H7 (cell line): ENCODE measurements at regions not wholly inside any gene's neighbourhood (a gene's known extent, or its start where the extent isn't known, plus 50 kb on each side); places are given as distances from the start of the nearest gene placed in this dataset.
A peak's percentile ranks its signal among the peaks of the same experiment; 100 is the strongest.

Source experiments
- DNase-seq: peaks from one replicate; pipeline ENCODE4 v3.0.0; 2012
- H3K27me3 ChIP-seq: 2 replicates; pipeline ENCODE4 v1.6.0; 2011; ENCODE audit warnings: mild to moderate bottlenecking, low read length; ENCODE audit not compliant: control insufficient read depth, insufficient read depth
- H3K36me3 ChIP-seq: replicated peaks from 2 replicates; pipeline ENCODE4 v1.5.1; 2011; ENCODE audit warnings: low read length; ENCODE audit not compliant: control insufficient read depth, insufficient read depth
- H3K4me3 ChIP-seq: 2 replicates; pipeline ENCODE4 v1.5.1; 2011; ENCODE audit warnings: low read depth, mild to moderate bottlenecking, control low read depth, low read length, moderate library complexity; ENCODE audit not compliant: insufficient read depth

- Histone ChIP-seq H3K36me3 (no peaks in the 10 kb centered on the region), H3K27me3 (no peaks in the 10 kb centered on the region), H3K4me3 (no peak overlapping the region)
- DNase-seq, result no peak
These were observed 185.6 kb downstream of the INSC start for GRCh38 chr11:15300341-15300740.

- Histone ChIP-seq H3K36me3 (no peaks in the 10 kb centered on the region), H3K27me3 (no peaks in the 10 kb centered on the region), H3K4me3 (no peak overlapping the region)
- peak; percentile 54 for DNase-seq
These were observed 192.9 kb downstream of the INSC start for GRCh38 chr11:15307619-15308024.

- no peak for DNase-seq
- Histone ChIP-seq H3K4me3 (no peak overlapping the region), H3K36me3 (no peaks in the 10 kb centered on the region), H3K27me3 (no peaks in the 10 kb centered on the region)
These were observed 194.1 kb downstream of the INSC start for GRCh38 chr11:15308840-15309239.

- H3K27me3 ChIP-seq, result no peaks in the 10 kb centered on the region
- no peaks in the 10 kb centered on the region for H3K36me3 ChIP-seq
- no peak overlapping the region for H3K4me3 ChIP-seq
- no peak for DNase-seq
These were observed 194.6 kb downstream of the INSC start for GRCh38 chr11:15309296-15309695.

GRCh38 chr11:15313862-15314261, 199.1 kb downstream of the INSC start:
- no peaks in the 10 kb centered on the region for H3K36me3 ChIP-seq
- DNase-seq, result no peak
- no peak overlapping the region for H3K4me3 ChIP-seq
- no peaks in the 10 kb centered on the region for H3K27me3 ChIP-seq

GRCh38 chr11:15318814-15319213, 204.1 kb downstream of the INSC start:
- H3K27me3 ChIP-seq, result no peaks in the 10 kb centered on the region
- no peaks in the 10 kb centered on the region for H3K36me3 ChIP-seq
- H3K4me3 ChIP-seq, result no peak overlapping the region
- no peak for DNase-seq

- Histone ChIP-seq H3K4me3 (no peak overlapping the region), H3K27me3 (no peaks in the 10 kb centered on the region)
- no peak for DNase-seq
These were observed 211.8 kb downstream of the INSC start for GRCh38 chr11:15326520-15326919.

GRCh38 chr11:15327786-15328231, 213.1 kb downstream of the INSC start:
- Histone ChIP-seq H3K4me3 (no peak overlapping the region), H3K27me3 (no peaks in the 10 kb centered on the region), H3K36me3 (no peaks in the 10 kb centered on the region)
- peak; percentile 61 for DNase-seq

More at GRCh38 chr11:15326520-15326919, 211.8 kb downstream of the INSC start:
- H3K36me3 ChIP-seq, result no peaks in the 10 kb centered on the region

GRCh38 chr11:15333407-15333806, 218.7 kb downstream of the INSC start:
- Histone ChIP-seq H3K27me3 (no peaks in the 10 kb centered on the region), H3K4me3 (no peak overlapping the region), H3K36me3 (no peaks in the 10 kb centered on the region)
- no peak for DNase-seq

GRCh38 chr11:15334766-15335165, 220.0 kb downstream of the INSC start:
- no peak for DNase-seq
- Histone ChIP-seq H3K36me3 (no peaks in the 10 kb centered on the region), H3K4me3 (no peak overlapping the region), H3K27me3 (no peaks in the 10 kb centered on the region)

- no peaks in the 10 kb centered on the region for H3K36me3 ChIP-seq
- no peaks in the 10 kb centered on the region for H3K27me3 ChIP-seq
- DNase-seq, result peak; percentile 36
- no peak overlapping the region for H3K4me3 ChIP-seq
These were observed 221.3 kb downstream of the INSC start for GRCh38 chr11:15336021-15336420.

GRCh38 chr11:15339302-15339701, 224.6 kb downstream of the INSC start:
- Histone ChIP-seq H3K36me3 (no peaks in the 10 kb centered on the region), H3K27me3 (no peaks in the 10 kb centered on the region), H3K4me3 (no peak overlapping the region)
- DNase-seq, result no peak

- Histone ChIP-seq H3K27me3 (no peaks in the 10 kb centered on the region), H3K36me3 (no peaks in the 10 kb centered on the region), H3K4me3 (no peak overlapping the region)
- peak; percentile 22 for DNase-seq
These were observed 226.9 kb downstream of the INSC start for GRCh38 chr11:15341587-15341986.

GRCh38 chr11:15342163-15342562, 227.4 kb downstream of the INSC start:
- peak; percentile 18 for DNase-seq
- no peak overlapping the region for H3K4me3 ChIP-seq
- H3K36me3 ChIP-seq, result no peaks in the 10 kb centered on the region
- no peaks in the 10 kb centered on the region for H3K27me3 ChIP-seq

- no peak for DNase-seq
- Histone ChIP-seq H3K4me3 (no peak overlapping the region), H3K36me3 (no peaks in the 10 kb centered on the region), H3K27me3 (no peaks in the 10 kb centered on the region)
These were observed 232.2 kb downstream of the INSC start for GRCh38 chr11:15346907-15347306.
